Keratinocyte (primary cell): ENCODE measurements at regions not wholly inside any gene's neighbourhood (a gene's known extent, or its start where the extent isn't known, plus 50 kb on each side); places are given as distances from the start of the nearest gene placed in this dataset.

Source experiments
- CTCF ChIP-seq, 3 experiments: IDR thresholded peaks in 1 of 3; conservative IDR thresholded peaks in 1 of 3; optimal IDR thresholded peaks in 1 of 3; 2 replicates in 2 of 3; 3 replicates in 1 of 3; pipeline versions ENCODE3 to v1.5.1; 2011; ENCODE audit warnings: low read length in 3 of 3, mild to moderate bottlenecking in 3 of 3, moderate library complexity in 2 of 3, control low read depth in 1 of 3, inconsistent platforms in 1 of 3; ENCODE audit not compliant: insufficient read depth in 2 of 3; ENCODE audit errors: extremely low read depth in 1 of 3
- EZH2 ChIP-seq: IDR thresholded peaks from one replicate; pipeline ENCODE4 v1.6.1; 2012; ENCODE audit warnings: inconsistent platforms, mild to moderate bottlenecking, low read length, moderate library complexity

GRCh38 chr6:74058606-74059005 lies 362.6 kb downstream of the CD109 start:
- TF ChIP-seq CTCF (optimal IDR thresholded peaks at IDR 0.05 in 1 of 3, IDR thresholded peaks at IDR 0.05 in 1 of 3, conservative IDR thresholded peaks at IDR 0.05 in 1 of 3; ENCODE audit: extremely low read depth in 1 of 3, insufficient read depth in 2 of 3, low read length in 3 of 3), result no peak
- TF ChIP-seq EZH2, result no peak
